Amniotic stem cell (primary cell): ENCODE measurements at regions not wholly inside any gene's neighbourhood (a gene's known extent, or its start where the extent isn't known, plus 50 kb on each side); places are given as distances from the start of the nearest gene placed in this dataset.
"Not testable (repeated sequence)": the region's sequence is repeated elsewhere in the genome, so short reads cannot be mapped to it uniquely, and the experiment has no call there.

ENCODE experiments used
- DNase-seq: peaks from one replicate; lab custom pipeline; 2025; lab: John Stamatoyannopoulos, UW

- DNase-seq = no peak
Measured at GRCh38 chr10:107520348-107520747, 355.8 kb upstream of the SORCS1 start.

DNA sequence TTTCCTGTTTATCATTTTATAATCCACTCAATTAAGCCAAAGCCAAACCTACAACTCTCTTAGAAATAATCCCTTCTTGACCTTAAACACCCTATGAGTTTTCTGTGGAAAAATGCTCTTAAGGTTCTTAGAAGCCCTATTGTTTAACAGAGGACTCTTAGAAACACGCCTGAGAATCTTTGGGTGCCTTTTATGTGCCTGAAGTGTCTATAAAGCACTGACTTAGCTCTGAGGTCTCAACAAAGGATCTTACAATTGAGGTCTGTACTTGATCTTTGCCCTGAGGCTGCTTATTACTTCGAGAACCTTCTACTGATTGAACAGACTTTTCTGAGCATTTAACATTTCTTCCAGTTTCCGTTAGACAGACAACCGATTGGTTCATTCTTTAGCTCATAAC is 353.3 kb upstream of the SORCS1 start:
- DNase-seq = no peak

DNA sequence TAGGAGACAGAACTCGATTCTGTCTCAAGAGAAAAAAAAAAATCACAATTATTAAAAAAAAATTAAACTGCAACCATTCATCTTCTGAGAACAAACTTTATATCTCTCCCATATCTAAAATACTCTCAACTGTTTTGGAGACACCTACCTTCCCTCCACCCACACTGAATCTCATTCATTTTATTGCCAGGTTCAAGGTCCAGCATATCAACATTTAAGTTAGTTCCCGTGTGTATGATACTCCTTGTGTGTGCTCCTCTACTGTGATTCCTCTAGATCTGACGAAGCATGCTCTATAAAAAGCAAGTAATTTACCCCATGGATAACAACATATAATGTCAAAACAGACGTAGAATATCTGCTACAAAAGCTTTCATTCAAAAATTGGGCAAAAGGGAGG is 351.8 kb upstream of the SORCS1 start:
- no peak for DNase-seq

GRCh38 chr10:107504011-107504410 is 339.5 kb upstream of the SORCS1 start:
- DNase-seq = not testable (repeated sequence)

DNA sequence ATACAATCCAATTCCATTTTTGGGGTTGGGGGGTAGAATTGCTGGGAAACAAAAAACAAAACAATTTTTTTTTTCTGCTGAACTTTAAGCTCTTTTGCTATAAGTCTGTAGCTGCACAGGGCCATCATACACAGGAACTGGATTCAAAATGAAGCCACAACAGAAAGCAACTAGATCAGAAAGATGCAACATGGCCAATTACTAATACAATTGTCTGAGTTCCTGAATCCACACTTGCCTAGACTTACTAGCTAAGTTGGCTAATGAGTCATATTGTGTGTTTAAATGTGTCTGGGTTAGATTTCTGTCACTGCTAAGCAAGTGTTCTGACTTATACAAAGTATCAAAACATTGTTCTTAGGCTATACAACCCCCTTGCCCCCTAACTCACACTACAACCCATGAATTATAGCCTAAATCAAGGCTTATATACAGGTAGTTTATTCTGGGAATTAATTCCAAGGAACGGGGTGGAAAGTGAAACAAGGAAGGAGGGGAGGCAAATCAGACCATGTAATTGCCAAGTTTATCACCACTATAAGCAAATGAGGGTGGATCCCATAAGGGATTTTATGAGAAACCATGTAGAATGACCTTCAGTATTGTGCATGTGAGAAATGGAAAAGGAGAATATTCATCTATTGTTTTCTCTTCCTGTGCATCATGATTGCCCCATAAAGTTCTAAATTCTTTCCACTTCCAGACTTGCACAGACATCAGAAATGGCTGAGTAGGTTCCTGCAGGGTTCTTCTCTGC is 337.9 kb upstream of the SORCS1 start:
- no peak for DNase-seq

- no peak for DNase-seq
Measured at GRCh38 chr10:107498983-107499382, 334.5 kb upstream of the SORCS1 start.

DNA sequence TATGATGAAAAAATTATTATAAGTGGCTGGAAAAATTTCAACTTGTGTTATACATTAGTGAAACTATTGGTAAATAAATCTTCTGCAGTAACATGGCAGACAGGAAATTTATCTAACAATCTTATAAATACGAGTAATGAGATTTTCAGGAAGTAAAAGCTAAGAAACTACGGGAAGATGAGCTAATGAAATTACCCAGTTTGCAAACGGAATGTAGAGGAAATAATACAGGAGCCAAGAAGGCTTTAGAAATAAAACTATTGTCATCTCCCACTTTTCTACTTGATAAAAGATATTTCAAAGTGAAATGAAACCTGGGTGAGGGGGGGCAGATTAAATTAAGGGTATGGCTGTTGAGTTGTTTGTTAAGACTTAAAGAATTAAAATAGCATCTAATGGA is 332.5 kb upstream of the SORCS1 start:
- DNase-seq = no peak

- no peak for DNase-seq
Measured at GRCh38 chr10:107496594-107496993, 332.1 kb upstream of the SORCS1 start.

DNA sequence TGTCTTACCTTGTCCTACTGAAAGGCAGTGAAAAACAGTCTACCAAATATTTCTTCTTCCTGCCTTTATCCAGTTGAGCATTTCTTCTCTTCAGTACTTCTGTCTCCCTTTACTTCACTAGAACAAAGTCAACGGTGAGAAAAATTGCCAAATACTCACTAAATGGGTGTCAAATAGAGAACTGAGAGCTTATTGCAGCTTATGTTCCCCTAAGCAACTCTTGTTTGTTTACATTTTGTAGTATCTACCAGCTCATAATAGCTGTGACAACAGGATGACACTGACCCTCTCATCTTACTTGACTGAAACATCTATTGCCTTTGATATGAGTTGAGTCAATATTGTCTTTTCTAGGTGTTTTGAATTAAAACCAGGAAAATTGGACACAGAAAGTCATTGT is 327.9 kb upstream of the SORCS1 start:
- DNase-seq = no peak

- DNase-seq = no peak
Measured at GRCh38 chr10:107490389-107490788, 325.9 kb upstream of the SORCS1 start.

DNA sequence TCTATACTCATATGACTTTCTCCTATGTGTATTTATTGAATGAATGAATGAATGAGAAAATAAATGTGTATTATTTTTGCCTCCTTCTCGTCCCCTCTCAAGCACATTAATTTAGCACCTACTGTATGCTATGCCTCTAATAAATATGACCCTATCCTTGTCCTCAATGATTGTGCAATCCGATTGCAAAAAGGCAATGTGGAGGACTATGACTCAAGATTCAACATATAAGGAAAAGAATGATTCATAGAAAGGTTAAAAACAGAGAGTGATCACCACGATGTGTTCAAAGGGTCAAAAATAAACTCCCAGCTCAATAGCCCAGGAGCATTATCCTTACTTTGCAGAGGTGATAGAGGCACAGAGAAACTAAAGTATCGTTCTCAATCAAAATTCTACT is 322.8 kb upstream of the SORCS1 start:
- DNase-seq = no peak

DNA sequence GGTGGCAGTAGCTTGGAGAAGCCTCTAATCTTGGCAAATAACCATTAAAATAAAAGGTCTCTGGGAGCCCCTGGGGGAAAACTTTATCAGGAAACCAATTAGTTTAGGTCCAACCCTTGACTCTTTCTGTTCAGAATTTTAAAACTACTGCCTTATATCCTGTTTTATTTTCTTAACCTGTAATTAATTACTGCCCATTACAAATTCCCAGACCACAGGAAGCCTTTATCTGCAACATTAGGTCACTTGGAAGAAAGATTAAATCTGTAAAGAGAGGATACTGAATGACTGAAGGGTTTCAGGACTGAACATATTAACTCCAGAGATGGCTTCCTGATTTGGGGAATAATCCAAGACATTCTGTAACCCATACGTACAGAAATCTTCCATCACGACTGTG is 320.5 kb upstream of the SORCS1 start:
- no peak for DNase-seq

DNA sequence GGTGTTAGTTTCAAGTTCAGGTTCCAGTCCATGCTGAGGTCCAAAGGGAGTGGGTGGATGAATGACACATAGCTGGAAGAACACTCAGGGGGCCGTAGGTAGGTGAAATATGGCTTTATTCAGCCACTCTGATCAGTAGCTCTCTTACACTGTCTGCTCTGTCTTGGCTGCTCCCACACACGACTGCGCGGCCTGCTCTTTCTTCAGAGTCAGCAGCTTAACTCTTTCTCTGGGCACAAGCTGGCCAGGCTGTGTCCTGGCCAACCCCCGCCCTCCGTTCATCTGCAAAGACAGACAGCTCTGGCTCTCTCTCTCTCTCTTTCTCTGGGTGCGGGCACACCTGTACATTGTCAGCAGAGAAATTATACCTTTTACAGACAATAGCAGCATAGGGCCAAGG is 317.4 kb upstream of the SORCS1 start:
- DNase-seq = no peak

- no peak for DNase-seq
Measured at GRCh38 chr10:107481224-107481623, 316.7 kb upstream of the SORCS1 start.

- DNase-seq = no peak
Measured at GRCh38 chr10:107480781-107481180, 316.3 kb upstream of the SORCS1 start.

DNA sequence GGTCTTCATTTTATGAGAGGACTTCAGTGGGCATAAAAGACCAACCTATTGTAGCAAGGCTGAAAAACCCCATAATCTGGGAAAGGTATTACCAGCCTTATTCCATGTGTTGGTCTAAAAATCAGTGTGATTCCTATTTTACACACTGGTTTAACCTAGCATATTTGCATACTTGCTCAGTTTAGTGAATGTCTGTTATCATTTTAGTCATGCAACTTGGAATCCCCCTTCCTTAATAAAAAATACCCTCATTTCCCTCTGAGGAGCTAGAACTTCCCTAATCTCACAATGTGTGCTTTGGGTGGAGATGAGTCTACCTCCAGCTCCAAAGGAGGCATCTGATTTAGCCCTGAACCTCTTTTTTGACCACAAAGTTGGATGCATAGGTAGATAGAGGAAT is 312.8 kb upstream of the SORCS1 start:
- DNase-seq = no peak

DNA sequence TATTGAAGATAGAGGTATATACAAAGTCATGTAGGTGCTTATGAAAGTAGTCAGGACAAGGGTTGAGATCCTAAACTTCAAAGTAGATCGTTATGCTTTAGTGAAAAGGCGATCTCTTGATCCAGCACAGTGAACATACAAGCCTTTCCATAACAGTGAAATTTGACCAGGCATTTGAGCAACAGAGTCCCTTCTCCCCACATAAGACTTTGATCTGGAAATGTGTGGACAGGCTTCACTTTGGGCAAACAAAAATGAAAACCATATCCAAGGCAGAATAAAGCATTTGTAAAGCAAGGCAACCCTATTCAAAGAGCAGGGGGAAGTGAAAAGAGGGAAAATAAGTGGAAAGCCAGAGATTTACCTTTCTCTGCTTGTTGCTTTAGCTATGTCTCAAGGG is 311.9 kb upstream of the SORCS1 start:
- no peak for DNase-seq

DNA sequence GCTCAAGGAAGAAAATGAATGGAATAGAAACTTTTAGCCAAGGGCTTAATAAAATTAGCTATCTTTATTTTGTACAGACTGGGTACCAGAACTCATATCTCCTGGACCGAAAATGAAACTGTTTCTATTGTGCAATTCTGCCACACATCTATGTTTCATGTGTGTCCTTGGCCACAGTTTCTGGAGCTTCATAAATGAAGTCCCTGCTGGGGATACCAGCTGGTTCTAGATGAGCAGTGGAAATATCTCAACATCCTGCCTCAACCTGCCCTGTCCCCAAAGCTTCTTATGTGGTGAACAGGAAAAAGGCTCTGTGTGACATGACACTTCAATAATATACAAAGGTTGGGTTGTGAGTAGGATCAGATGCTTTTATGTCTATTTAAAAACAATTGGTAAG is 310.1 kb upstream of the SORCS1 start:
- DNase-seq = no peak

DNA sequence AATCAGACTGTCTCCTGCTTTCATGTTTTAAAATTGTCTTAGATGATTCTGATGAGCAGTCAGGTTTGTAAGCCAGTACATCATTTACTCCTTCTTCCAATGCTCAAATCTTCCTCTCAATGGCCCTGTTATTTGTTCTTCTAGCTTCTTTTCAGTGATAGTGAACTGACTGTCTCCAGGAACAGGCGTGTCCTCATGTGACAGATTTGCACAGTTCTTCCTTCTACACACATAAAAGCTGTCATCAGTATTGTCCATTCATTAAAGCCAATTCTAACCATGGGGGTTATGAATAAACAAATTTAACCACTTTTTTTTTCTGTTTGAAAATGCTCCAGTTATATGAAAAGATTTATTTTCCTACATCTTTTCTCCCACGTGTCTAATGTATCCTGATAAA is 308.7 kb upstream of the SORCS1 start:
- DNase-seq = no peak

- DNase-seq = no peak
Measured at GRCh38 chr10:107471911-107472310, 307.4 kb upstream of the SORCS1 start.

DNA sequence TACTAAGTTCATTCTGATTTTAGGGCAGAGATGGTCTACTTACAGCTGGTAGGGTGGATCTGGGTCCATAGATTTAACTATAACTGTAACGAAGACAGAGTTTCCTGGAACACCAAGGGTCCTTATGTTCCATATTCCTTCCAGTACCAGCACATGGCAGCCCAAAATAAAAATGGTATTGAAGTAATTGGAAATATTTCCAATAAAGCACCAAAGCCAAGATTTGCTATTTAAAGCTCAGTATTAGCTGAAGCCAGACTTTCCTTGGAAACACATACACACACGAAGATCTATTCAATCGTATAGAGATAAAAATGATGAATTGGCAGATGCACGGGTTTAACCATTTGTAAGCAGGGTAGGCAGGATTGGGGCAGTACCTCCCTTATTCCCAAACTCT is 289.1 kb upstream of the SORCS1 start:
- no peak for DNase-seq

DNA sequence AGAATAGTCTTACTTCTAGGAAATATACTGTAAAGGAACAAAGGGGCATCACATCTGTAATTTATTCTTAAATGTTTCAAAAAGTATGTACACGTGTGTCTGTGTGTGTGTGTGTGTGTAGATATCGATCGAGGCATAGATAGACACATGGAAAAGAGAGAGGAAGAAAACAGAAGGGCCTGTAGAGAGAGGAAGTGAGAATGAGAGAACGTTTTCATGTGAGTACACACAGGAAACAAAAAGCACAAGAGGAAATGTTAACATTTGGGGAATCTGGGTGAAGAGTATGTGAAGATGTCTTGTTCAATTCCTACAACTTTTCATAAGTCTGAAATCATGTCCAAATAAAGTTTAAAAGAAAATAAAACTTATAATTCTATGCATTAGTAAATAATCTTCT is 286.5 kb upstream of the SORCS1 start:
- no peak for DNase-seq

DNA sequence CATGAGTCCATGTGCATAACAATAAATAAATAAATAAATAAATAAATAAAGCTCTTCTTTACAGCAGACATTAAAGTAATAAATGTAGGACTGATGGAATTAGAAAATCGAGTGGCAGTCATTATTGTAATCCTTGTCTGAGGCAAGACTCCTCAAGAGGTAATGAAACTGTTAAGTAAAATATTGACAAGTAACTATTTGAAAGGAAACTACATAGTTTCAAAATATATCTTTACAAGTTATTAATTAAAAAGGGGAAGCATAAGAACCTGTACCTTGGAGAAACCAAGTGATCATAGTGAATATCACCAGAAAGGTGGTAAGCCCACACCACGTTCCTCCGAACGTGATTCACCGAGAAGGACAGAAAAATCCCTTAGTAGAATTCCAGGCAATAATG is 285.6 kb upstream of the SORCS1 start:
- no peak for DNase-seq

DNA sequence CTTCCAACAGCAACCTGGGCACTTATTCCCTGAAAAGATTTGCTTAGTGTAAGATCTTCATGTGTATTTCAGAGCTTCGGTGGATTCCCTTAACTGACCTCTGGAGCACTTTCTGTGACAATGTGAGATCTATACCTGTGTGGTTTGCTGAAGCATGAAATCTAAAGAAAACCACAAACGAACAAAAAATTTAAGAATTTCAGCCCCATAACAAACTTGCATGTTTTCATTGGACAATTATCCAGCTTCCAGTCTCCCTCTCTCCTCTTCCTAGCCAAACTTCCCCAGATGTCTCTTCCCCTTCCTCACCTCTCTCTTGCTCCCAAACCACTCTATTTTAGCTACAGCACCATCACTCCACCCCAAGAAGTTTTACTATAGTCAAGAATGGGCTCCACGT is 279.9 kb upstream of the SORCS1 start:
- no peak for DNase-seq

- DNase-seq = no peak
Measured at GRCh38 chr10:107443813-107444212, 279.3 kb upstream of the SORCS1 start.
